ENCODE measurements at regions not wholly inside any gene's neighbourhood (a gene's known extent, or its start where the extent isn't known, plus 50 kb on each side); places are given as distances from the start of the nearest gene placed in this dataset.

DNA sequence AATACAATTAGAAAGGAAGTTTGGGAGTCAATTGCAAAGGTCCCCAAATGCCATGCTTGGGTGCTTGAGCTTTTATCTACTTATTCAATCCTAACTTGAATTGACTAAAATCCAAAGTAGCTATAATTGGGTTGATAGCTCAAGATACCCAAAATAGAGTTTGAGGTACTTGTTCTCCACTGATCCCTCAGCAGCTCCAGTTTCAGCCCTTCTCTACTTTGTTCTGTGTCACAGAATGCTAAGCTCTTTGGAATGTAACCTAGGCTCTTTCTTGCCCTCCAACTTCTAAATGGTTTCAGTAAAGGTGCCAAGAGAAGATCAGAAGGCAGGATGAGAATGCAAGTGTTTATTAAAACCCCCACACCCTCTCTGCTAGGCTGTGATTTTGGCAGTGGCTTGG, 251.4 kb upstream of the CLEC14A start:
- no peak for DNase-seq (ENCODE audit: low spot score)

GRCh38 chr14:38505973-38506249, 250.0 kb upstream of the CLEC14A start:
- no peak for DNase-seq (ENCODE audit: low spot score)

DNA sequence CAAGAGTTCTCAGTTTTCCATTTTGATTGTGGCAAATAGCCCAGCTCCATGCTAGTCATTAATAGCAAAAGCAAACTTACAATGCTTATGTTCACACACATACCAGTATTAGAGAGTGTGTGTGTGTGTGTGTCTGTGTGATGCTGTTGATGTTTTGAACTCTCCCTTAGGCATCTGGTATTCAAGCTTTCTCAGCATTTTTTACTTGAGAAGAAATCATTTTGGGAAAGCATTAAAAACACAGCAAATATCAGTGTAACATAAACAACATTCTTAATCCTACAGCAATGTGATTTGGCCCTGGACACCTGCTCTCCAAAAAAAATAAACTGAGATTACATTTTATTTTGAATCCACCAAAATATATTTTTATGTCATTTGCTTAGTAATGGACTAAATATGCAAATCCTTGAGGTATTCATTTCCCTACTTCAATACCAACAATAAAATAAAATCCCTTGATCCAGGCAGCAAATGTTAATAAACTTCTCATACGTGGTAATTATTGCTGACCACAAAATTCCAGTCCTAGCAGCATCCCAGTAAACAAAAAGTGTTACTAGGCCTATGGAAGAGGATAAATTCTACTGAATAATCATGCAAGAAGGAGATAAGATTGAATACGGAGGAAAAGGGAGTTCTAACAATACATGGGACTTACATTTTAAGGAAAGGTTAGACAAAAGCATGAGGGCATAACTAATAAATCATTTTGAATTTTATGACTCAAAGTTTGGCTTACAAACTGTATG, 249.5 kb upstream of the CLEC14A start:
- no peak for DNase-seq (ENCODE audit: low spot score)

- no peak for DNase-seq (ENCODE audit: low spot score)
Observed at GRCh38 chr14:38504175-38504574, 248.3 kb upstream of the CLEC14A start.

- DNase-seq (ENCODE audit: low spot score): no peak
Observed at GRCh38 chr14:38502239-38502638, 246.3 kb upstream of the CLEC14A start.

- no peak for DNase-seq (ENCODE audit: low spot score)
Observed at GRCh38 chr14:38500125-38500524, 244.2 kb upstream of the CLEC14A start.

- DNase-seq (ENCODE audit: low spot score): no peak
Observed at GRCh38 chr14:38496092-38496491, 240.2 kb upstream of the CLEC14A start.

- DNase-seq (ENCODE audit: low spot score): no peak
Observed at GRCh38 chr14:38490273-38490672, 234.4 kb upstream of the CLEC14A start.

DNA sequence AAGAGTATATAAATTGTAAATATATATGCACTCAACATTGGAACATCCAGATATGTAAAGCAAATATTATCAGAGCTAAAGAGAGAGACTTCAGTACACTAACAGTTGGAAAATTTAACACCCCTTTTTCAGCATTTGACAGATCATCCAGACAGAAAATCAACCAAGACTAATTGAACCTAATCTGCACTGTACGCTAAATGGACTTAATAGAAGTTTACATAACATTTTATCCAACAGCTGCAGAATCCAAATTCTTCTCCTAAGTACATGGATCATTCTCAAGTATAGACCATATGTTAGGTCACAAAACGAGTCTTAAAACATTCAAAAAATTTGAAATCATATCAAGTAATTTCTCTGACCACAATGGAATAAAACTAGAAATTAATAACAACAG, 229.1 kb upstream of the CLEC14A start:
- no peak for DNase-seq (ENCODE audit: low spot score)

DNA sequence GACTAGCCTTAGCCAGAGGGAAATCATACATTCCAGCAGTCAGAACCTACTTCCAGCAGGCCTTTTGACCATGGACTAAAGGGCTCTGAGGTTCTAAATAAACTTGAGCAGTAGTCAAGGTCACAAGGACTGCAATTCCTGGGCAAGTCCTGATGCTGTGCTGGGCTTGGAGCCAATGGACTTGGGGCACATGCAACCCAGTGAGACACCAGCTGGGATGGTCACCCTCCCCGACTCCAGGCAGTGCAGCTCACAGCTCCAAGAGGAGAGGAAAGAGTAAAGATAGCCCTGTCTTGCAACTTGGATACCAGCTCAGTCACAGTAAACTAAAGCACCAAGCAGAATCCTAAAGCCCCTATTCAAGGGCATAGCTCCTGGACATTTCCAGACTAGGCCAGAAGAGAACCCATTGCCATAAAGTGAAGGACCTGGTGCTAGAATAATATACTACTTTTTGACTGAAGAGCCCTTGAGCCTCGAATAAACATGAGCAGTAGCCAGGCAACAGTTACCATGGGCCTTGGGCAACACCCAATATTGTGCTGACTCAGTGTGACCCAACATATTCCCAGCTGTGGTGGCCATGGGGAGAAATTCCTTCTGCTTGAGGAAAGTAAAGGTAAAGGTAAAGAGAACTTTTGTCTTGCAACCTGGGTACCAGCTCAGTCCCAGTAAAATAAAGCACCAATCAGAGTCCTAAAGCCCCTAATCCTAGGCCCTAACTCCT, 226.2 kb upstream of the CLEC14A start:
- no peak for DNase-seq (ENCODE audit: low spot score)

- no peak for DNase-seq (ENCODE audit: low spot score)
Observed at GRCh38 chr14:38469156-38469555, 213.3 kb upstream of the CLEC14A start.

- no peak for DNase-seq (ENCODE audit: low spot score)
Observed at GRCh38 chr14:38442208-38442607, 186.3 kb upstream of the CLEC14A start.

DNA sequence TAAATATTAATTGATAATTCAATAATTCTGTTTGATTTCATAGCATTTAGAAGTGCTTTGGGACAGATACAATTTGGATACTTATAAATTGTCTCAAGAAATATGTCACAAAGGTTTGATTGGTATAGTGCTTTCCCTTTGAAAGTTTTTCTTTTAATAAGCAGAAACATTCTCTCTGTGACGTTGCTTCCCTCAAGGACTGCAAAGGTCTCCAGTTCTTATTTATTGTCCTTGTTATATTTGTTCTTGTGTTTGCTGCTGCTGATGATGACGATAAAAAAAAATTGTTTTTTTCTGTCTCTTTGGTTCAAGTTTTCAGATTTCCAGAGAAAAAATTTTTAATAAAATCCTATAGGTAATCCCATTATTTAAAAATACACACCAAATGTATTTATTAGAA, 176.3 kb upstream of the CLEC14A start:
- DNase-seq (ENCODE audit: low spot score): no peak

- DNase-seq (ENCODE audit: low spot score): no peak
Observed at GRCh38 chr14:38431156-38431555, 175.3 kb upstream of the CLEC14A start.

DNA sequence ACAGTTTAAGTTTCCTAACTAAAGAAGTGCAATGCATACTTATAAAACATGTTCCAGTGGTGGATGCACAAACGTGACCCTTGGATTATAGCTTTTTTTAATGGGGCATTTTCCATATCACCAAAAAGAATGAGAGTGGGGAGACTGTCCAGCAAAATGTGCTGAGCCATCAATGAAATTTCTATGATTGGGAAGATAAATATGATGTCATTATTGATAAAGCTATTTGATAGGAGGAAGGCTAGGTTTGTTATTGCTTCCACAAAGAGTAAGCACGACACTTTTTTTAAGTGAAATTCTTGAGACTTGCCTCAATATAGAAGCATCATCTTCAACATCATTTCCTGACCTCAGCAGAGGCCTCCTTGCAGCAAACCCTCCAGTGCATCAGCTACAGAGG, 174.6 kb upstream of the CLEC14A start:
- no peak for DNase-seq (ENCODE audit: low spot score)

- DNase-seq (ENCODE audit: low spot score): no peak
Observed at GRCh38 chr14:38425324-38425976, 169.6 kb upstream of the CLEC14A start.

- no peak for DNase-seq (ENCODE audit: low spot score)
Observed at GRCh38 chr14:38420048-38420447, 164.2 kb upstream of the CLEC14A start.

DNA sequence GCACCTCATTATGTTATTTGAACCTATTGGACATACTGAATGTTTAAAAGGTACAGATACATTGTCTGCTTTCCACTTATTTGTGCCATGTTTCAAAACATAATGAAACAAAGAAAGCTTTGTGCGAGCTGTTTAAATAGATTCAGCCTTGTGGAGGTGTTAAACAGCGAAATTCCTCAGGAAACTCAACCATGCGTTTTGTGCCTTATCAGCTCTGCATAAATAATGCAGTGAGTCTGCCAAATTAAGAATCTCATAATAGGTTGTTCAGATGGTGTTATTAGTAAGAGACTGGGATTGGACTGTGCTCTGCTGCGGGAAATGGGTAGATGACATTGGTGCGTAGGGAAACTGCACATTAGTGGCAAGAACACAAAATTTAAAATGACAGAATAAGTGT, 163.7 kb upstream of the CLEC14A start:
- no peak for DNase-seq (ENCODE audit: low spot score)

DNA sequence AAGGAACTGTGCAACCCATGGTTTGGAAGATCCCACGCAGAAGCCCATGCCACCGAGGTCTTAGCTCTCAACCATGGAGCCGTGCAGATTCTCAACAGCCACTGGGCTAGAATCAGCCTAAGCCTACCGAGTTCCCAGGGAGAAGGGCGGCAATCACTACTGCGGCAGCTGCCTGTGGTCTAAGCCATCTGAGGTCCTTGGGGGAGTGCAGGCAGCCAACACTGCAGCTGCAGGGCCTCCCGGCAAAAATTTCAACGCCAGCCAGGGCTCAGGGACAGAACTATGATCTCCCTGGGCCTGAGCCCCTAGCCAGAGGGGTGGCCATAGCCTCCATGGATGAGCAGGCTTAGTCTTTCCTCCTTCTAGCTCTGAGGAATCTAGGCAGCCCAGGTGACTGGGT, 156.8 kb upstream of the CLEC14A start:
- no peak for DNase-seq (ENCODE audit: low spot score)

- DNase-seq (ENCODE audit: low spot score): no peak
Observed at GRCh38 chr14:38410442-38410841, 154.5 kb upstream of the CLEC14A start.

DNA sequence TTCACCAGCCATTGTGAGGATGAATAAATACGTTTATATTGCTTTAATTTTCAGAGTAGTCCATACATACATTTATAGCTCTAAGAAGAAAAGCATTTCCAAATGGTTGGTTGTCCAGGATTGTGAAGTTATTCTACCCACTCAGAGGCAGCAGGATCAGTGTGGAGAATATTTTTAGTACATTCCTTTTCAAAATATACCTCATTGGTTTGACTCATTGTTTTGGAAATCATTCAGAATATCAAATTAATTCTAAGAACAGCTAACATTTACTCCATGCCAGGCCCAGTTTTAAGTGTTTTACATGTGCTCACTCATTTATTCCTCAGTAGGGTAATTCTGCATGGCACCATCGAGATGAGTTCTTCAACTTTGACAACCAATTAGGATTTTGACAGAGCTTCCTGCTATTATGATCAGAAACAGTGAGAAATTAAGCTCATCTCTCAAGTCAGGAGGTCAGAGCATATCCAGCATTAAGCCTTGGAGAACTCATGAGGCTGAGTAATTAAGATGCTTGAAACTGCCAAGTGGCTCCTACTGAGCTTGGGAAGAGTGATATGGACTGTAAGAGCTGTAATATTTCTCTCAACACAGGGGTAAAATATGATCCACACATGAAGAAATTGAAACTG, 153.3 kb upstream of the CLEC14A start:
- DNase-seq (ENCODE audit: low spot score): no peak

GRCh38 chr14:38405851-38406635, 150.2 kb upstream of the CLEC14A start:
- DNase-seq (ENCODE audit: low spot score): peak; percentile 10
